NCI-H1105 treated with DMSO at 0.1 percent for 48 hours (cell line): ENCODE measurements at regions not wholly inside any gene's neighbourhood (a gene's known extent, or its start where the extent isn't known, plus 50 kb on each side); places are given as distances from the start of the nearest gene placed in this dataset.

Experiments used
- DNase-seq: peaks from one replicate; lab custom pipeline; 2025; lab: John Stamatoyannopoulos, UW

GRCh38 chr1:55329808-55330432 lies 114.8 kb upstream of the USP24 start:
- DNase-seq: no peak

- DNase-seq: no peak
Observed at GRCh38 chr1:55329091-55329490, 113.9 kb upstream of the USP24 start.

GRCh38 chr1:55326496-55327243 lies 111.5 kb upstream of the USP24 start:
- no peak for DNase-seq

GRCh38 chr1:55323760-55324159 lies 108.6 kb upstream of the USP24 start:
- DNase-seq: no peak

GRCh38 chr1:55322842-55323241 lies 107.7 kb upstream of the USP24 start:
- DNase-seq: no peak

GRCh38 chr1:55321942-55322341 lies 106.8 kb upstream of the USP24 start:
- DNase-seq: peak; percentile 32

GRCh38 chr1:55320891-55321290 lies 105.7 kb upstream of the USP24 start:
- peak; percentile 20 for DNase-seq

- DNase-seq: no peak
Observed at GRCh38 chr1:55318116-55318817, 103.1 kb upstream of the USP24 start.

- DNase-seq: no peak
Observed at GRCh38 chr1:55317673-55318072, 102.5 kb upstream of the USP24 start.

GRCh38 chr1:55316947-55317662 lies 101.9 kb upstream of the USP24 start:
- DNase-seq: no peak

- DNase-seq: no peak
Observed at GRCh38 chr1:55316502-55316901, 101.3 kb upstream of the USP24 start.

GRCh38 chr1:55315552-55315951 lies 100.4 kb upstream of the USP24 start:
- no peak for DNase-seq

- no peak for DNase-seq
Observed at GRCh38 chr1:55314740-55315139, 99.6 kb upstream of the USP24 start.

GRCh38 chr1:55313903-55314302 lies 98.7 kb upstream of the USP24 start:
- no peak for DNase-seq

GRCh38 chr1:55311979-55312378 lies 96.8 kb upstream of the USP24 start:
- DNase-seq: no peak

GRCh38 chr1:55311057-55311641 lies 96.0 kb upstream of the USP24 start:
- no peak for DNase-seq

GRCh38 chr1:55310505-55310971 lies 95.4 kb upstream of the USP24 start:
- no peak for DNase-seq

- no peak for DNase-seq
Observed at GRCh38 chr1:55309786-55310504, 94.8 kb upstream of the USP24 start.

GRCh38 chr1:55309053-55309452 lies 93.9 kb upstream of the USP24 start:
- DNase-seq: no peak

GRCh38 chr1:55305735-55306134 lies 90.6 kb upstream of the USP24 start:
- no peak for DNase-seq

- DNase-seq: no peak
Observed at GRCh38 chr1:55304229-55304740, 89.1 kb upstream of the USP24 start.
